GM12878 (cell line): ENCODE measurements at regions not wholly inside any gene's neighbourhood (a gene's known extent, or its start where the extent isn't known, plus 50 kb on each side); places are given as distances from the start of the nearest gene placed in this dataset.

Experiments
- ATAC-seq: fragments of 200-7000 bp; cut with Tn5 transposase; 3 replicates; pipeline ENCODE4 v1.9.1; 2020; ENCODE audit warnings: mild to moderate bottlenecking, moderate library complexity
- BruUV-seq: library from RNA; stranded (reverse); fragments of 400-500 nt; replicated peaks from 2 replicates; lab custom pipeline; 2021; lab: Mats Ljungman, UMichigan
- CTCF ChIA-PET: fragments of 300-600 bp; sonication (Branson Sonifier 250); formaldehyde crosslinking; extraction: SDS; loops from one replicate; lab custom pipeline; 2021; ENCODE audit warnings: inconsistent platforms; lab: Yijun Ruan, JAX
- POLR2A ChIA-PET: fragments of 350-600 bp; formaldehyde crosslinking; extraction: SDS; loops from one replicate; lab custom pipeline; 2021; ENCODE audit warnings: inconsistent platforms; lab: Charles Lee
- RAD21 ChIA-PET: fragments of 300-600 bp; sonication (Branson Sonifier 250); formaldehyde crosslinking; loops from one replicate; lab custom pipeline; 2023; ENCODE audit warnings: antibody characterized with exemption; ENCODE audit not compliant: unreplicated experiment; lab: Charles Lee
- SMC1A ChIA-PET: fragments of 300-600 bp; sonication (Branson Sonifier 250); formaldehyde crosslinking; loops from one replicate; lab custom pipeline; 2023; ENCODE audit not compliant: unreplicated experiment, uncharacterized antibody; lab: Charles Lee
- DNase-seq: peaks from one replicate; pipeline ENCODE4 v3.0.0-alpha.2; 2011; ENCODE audit warnings: low read depth, low spot score
- FAIRE-seq: peaks from 3 replicates; lab custom pipeline; 2011; peaks lifted over from hg19 to GRCh38; lab: Jason Lieb, UNC
- H2AFZ ChIP-seq: 2 replicates; pipeline ENCODE4 v1.6.0; 2011; ENCODE audit warnings: low read depth, low read length, control low read depth; ENCODE audit not compliant: control insufficient read depth
- H3K27ac ChIP-seq: 2 replicates; pipeline ENCODE4 v1.5.1; 2011; ENCODE audit warnings: control low read depth; ENCODE audit not compliant: control insufficient read depth, insufficient read depth
- H3K27me3 ChIP-seq, 2 experiments: replicated peaks in 1 of 2; 2 replicates each; pipeline versions ENCODE4 v1.6.0 to v1.6.1; 2011; ENCODE audit warnings: low read length in 1 of 2; ENCODE audit not compliant: control insufficient read depth in 2 of 2, insufficient read depth in 2 of 2
- H3K36me3 ChIP-seq, 2 experiments: 2 replicates each; pipeline ENCODE4 v1.5.1; 2011; ENCODE audit warnings: low read length in 1 of 2; ENCODE audit not compliant: control insufficient read depth in 2 of 2, insufficient read depth in 2 of 2
- H3K4me1 ChIP-seq: 2 replicates; pipeline ENCODE4 v1.6.1; 2011; ENCODE audit warnings: mild to moderate bottlenecking, low read length, moderate library complexity, mixed read lengths; ENCODE audit not compliant: control insufficient read depth, insufficient read depth
- H3K4me2 ChIP-seq: 2 replicates; pipeline ENCODE4 v1.6.0; 2011; ENCODE audit warnings: control low read depth; ENCODE audit not compliant: control insufficient read depth, insufficient read depth
- H3K4me3 ChIP-seq: fragments of 200-600 bp; sonication (generic); 2 replicates; pipeline ENCODE4 v1.5.1; 2016
- H3K79me2 ChIP-seq: 2 replicates; pipeline ENCODE4 v1.6.0; 2011; ENCODE audit warnings: low read length; ENCODE audit not compliant: control insufficient read depth, insufficient read depth
- H3K9ac ChIP-seq: 2 replicates; pipeline ENCODE4 v1.8.0; 2011; ENCODE audit warnings: low read length, control low read depth, mixed read lengths; ENCODE audit not compliant: control insufficient read depth, insufficient read depth
- H3K9me3 ChIP-seq: replicated peaks from 3 replicates; pipeline ENCODE4 v1.5.1; 2011; ENCODE audit warnings: mild to moderate bottlenecking, low read length; ENCODE audit not compliant: control insufficient read depth, insufficient read depth
- H4K20me1 ChIP-seq: 2 replicates; pipeline ENCODE4 v1.6.0; 2011; ENCODE audit not compliant: control insufficient read depth, insufficient read depth
- CEBPZ ChIP-seq: fragments of 150-350 bp; IDR thresholded peaks from 2 replicates; pipeline ENCODE4 v1.6.1; 2016; ENCODE audit warnings: low read depth, low read length
- CREB1 ChIP-seq: IDR thresholded peaks from 2 replicates; pipeline ENCODE4 v1.6.1; 2012; ENCODE audit warnings: low read depth, mild to moderate bottlenecking, inconsistent platforms
- MYB ChIP-seq: fragments of 150-350 bp; IDR thresholded peaks from 2 replicates; pipeline ENCODE4 v1.6.1; 2014; ENCODE audit warnings: mild to moderate bottlenecking, low read depth, low read length, borderline replicate concordance
- PAX5 ChIP-seq: IDR thresholded peaks from 2 replicates; pipeline ENCODE4 v1.6.1; 2011; ENCODE audit warnings: low read depth, low read length, borderline replicate concordance
- POLR2A ChIP-seq: IDR thresholded peaks from 2 replicates; pipeline ENCODE4 v1.6.1; 2011; ENCODE audit warnings: low read depth, mild to moderate bottlenecking, low read length
- RELA ChIP-seq: fragments of 450-650 bp; IDR thresholded peaks from 2 replicates; pipeline ENCODE4 v1.8.0; 2014; ENCODE audit warnings: borderline replicate concordance; ENCODE audit not compliant: partially characterized antibody
- RELB ChIP-seq: fragments of 450-650 bp; IDR thresholded peaks from 2 replicates; pipeline ENCODE4 v1.6.1; 2017; ENCODE audit warnings: low read depth, mild to moderate bottlenecking, moderate library complexity
- SIN3A ChIP-seq: IDR thresholded peaks from 2 replicates; pipeline ENCODE4 v1.6.1; 2012; ENCODE audit warnings: low read depth, low read length, improper control_type of control experiment
- SMAD1 ChIP-seq: fragments of 450-650 bp; IDR thresholded peaks from 2 replicates; pipeline ENCODE4 v1.6.1; 2018; ENCODE audit warnings: mild to moderate bottlenecking, low read depth; ENCODE audit not compliant: partially characterized antibody
- SMAD5 ChIP-seq: IDR thresholded peaks from 2 replicates; pipeline ENCODE4 v1.6.1; 2016; ENCODE audit warnings: antibody characterized with exemption, low read depth
- SPI1 ChIP-seq: IDR thresholded peaks from 2 replicates; pipeline ENCODE4 v1.6.1; 2011; ENCODE audit warnings: low read depth, mild to moderate bottlenecking, low read length, moderate library complexity, borderline replicate concordance; ENCODE audit not compliant: insufficient read depth
- SREBF2 ChIP-seq: IDR thresholded peaks from 2 replicates; pipeline ENCODE4 v1.6.1; 2012; ENCODE audit warnings: mild to moderate bottlenecking, low read length
- STAT3 ChIP-seq: IDR thresholded peaks from 2 replicates; pipeline ENCODE4 v1.6.1; 2011; ENCODE audit warnings: low read depth, low read length, improper control_type of control experiment
- WRNIP1 ChIP-seq: IDR thresholded peaks from 2 replicates; pipeline ENCODE4 v1.6.1; 2011; ENCODE audit warnings: low read depth, low read length, improper control_type of control experiment, borderline replicate concordance
- ZNF274 ChIP-seq: IDR thresholded peaks from one replicate; pipeline ENCODE4 v1.8.0; 2011; ENCODE audit not compliant: insufficient read length, insufficient read depth
- WGBS: methylation state at CpG from one replicate; pipeline ENCODE4 v1.1.6; 2016; ENCODE audit warnings: low lambda C conversion rate; ENCODE audit not compliant: insufficient replicate concordance, insufficient coverage; ENCODE audit errors: missing lambda C conversion rate; 5-methylcytosine and 5-hydroxymethylcytosine counted together
- in situ Hi-C: fragments of 300-500 bp; cut with MboI; formaldehyde crosslinking; loops from 9 replicates; pipeline ENCODE4 v1.14.3; 2018; ENCODE audit warnings: mixed read lengths
- intact Hi-C: fragments of 100-400 bp; cut with micrococcal nuclease; formaldehyde crosslinking; loops from one replicate; pipeline ENCODE4 v1.14.2; 2022; ENCODE audit not compliant: unreplicated experiment

GRCh38 chr10:128875956-128876736, 590.9 kb upstream of the MGMT start:
- CTCF ChIA-PET: no interaction called here

More at GRCh38 chr10:128875956-128876736, 590.9 kb upstream of the MGMT start:
- SMC1A ChIA-PET: no interaction called here
- RAD21 ChIA-PET: no interaction called here
- Histone ChIP-seq H3K4me1 (no peaks in the 10 kb centered on the region), H2AFZ (no peak overlapping the region), H3K36me3 (no peaks in the 10 kb centered on the region), H3K27ac (no peak overlapping the region), H3K79me2 (no peaks in the 10 kb centered on the region), H3K4me3 (no peak overlapping the region), H3K9me3 (no peaks in the 10 kb centered on the region), H3K9ac (no peak overlapping the region), H4K20me1 (no peaks in the 10 kb centered on the region), H3K27me3 (no peaks in the 10 kb centered on the region), H3K4me2 (no peak overlapping the region)
- in situ Hi-C loops (no loop called here), intact Hi-C loops (no loop called here)
- DNase-seq (no peak), ATAC-seq (no peak), FAIRE-seq (no peak)
- no peak for TF ChIP-seq SIN3A
- no peak for TF ChIP-seq WRNIP1
- no peak for TF ChIP-seq CREB1
- no peak for TF ChIP-seq RELA
- TF ChIP-seq PAX5: no peak
- TF ChIP-seq SPI1: no peak
- TF ChIP-seq RELB: no peak
- TF ChIP-seq STAT3: no peak
- TF ChIP-seq ZNF274: no peak
- no peak for TF ChIP-seq SMAD5
- no peak for TF ChIP-seq SREBF2
- TF ChIP-seq CEBPZ: no peak
- TF ChIP-seq MYB: no peak
- TF ChIP-seq POLR2A: no peak
- TF ChIP-seq SMAD1: no peak
- POLR2A ChIA-PET: no interaction called here
- BruUV-seq: no TSS peak
- 27% methylated on average over 7 of the region's 7 CpGs for WGBS
